Breast epithelium (tissue), 4 donors: ENCODE measurements at regions not wholly inside any gene's neighbourhood (a gene's known extent, or its start where the extent isn't known, plus 50 kb on each side); places are given as distances from the start of the nearest gene placed in this dataset.
"Not testable (repeated sequence)": the region's sequence is repeated elsewhere in the genome, so short reads cannot be mapped to it uniquely, and the experiment has no call there.

Experiments used
- DNase-seq, 2 donors: peaks; one replicate each; pipeline ENCODE4 v3.0.0-alpha.2; 2019; ENCODE audit warnings: low spot score in 2 of 2
- H3K27ac ChIP-seq, 2 donors: fragments of 200-600 bp; sonication (generic) in 1 of 2; one replicate each; pipeline ENCODE4 v1.5.1; 2016 to 2019; ENCODE audit warnings: mild to moderate bottlenecking in 1 of 2
- H3K27me3 ChIP-seq, 2 donors: fragments of 200-600 bp; sonication (generic) in 1 of 2; one replicate each; pipeline versions ENCODE4 v1.5.1 to v1.6.0; 2017 to 2019; ENCODE audit warnings: control low read depth in 1 of 2, mild to moderate bottlenecking in 1 of 2
- H3K36me3 ChIP-seq: fragments of 200-600 bp; one replicate; pipeline ENCODE4 v1.5.1; 2019
- H3K4me1 ChIP-seq, 2 donors: fragments of 200-600 bp; sonication (generic); one replicate each; pipeline ENCODE4 v1.5.1; 2016 to 2019; ENCODE audit warnings: control low read depth in 1 of 2
- H3K4me3 ChIP-seq, 3 donors: fragments of 200-600 bp; sonication (generic); 1 replicate in 2 of 3; 2 replicates in 1 of 3; pipeline ENCODE4 v1.5.1; 2016 to 2019; ENCODE audit warnings: mild to moderate bottlenecking in 3 of 3, moderate library complexity in 2 of 3
- H3K9me3 ChIP-seq, 2 donors: fragments of 200-600 bp; sonication (generic) in 1 of 2; one replicate each; pipeline ENCODE4 v1.5.1; 2016 to 2019; ENCODE audit warnings: control low read depth in 1 of 2
- POLR2A ChIP-seq: fragments of 450-650 bp; IDR thresholded peaks from one replicate; pipeline ENCODE4 v1.6.1; 2016; ENCODE audit warnings: antibody characterized with exemption, mild to moderate bottlenecking, moderate library complexity
- POLR2AphosphoS5 ChIP-seq, 3 donors: sonication (generic); formaldehyde crosslinking; IDR thresholded peaks; one replicate each; pipeline ENCODE4 v1.6.1; 2017; ENCODE audit warnings: antibody characterized with exemption in 3 of 3
- intact Hi-C: fragments of 100-400 bp; cut with DNase I; formaldehyde crosslinking; loops from one replicate; pipeline ENCODE4 v1.15.1; 2023; ENCODE audit warnings: low total_unique reads
- TF ChIP-seq, protein P1 (sequence below), 3 donors: fragments of 450-650 bp; IDR thresholded peaks; one replicate each; pipeline ENCODE4 v1.5.1; 2016 to 2017; ENCODE audit warnings: antibody characterized with exemption in 3 of 3, mild to moderate bottlenecking in 3 of 3, moderate library complexity in 3 of 3

DNA sequence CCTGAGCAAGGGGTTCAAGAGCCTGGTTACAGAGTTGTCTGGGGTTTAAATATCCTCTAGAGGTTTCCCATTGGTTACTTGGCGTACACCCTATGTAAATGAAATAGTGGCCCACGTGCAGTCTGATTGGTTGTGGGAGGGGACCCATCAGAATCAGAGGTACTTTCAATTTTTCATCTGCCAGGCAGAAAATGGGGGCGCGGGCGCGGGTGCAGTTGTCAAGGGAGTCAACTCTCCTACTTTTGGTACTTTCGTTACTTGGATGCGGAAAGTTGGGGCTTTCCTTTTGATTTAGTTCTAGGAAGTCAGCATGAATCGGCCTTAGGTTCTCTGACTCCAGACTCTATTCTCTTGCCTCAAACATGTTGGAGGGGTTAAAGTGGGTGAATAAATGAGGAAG is 83.2 kb downstream of the DNAJB9 start:
- TF ChIP-seq, protein P1, sequence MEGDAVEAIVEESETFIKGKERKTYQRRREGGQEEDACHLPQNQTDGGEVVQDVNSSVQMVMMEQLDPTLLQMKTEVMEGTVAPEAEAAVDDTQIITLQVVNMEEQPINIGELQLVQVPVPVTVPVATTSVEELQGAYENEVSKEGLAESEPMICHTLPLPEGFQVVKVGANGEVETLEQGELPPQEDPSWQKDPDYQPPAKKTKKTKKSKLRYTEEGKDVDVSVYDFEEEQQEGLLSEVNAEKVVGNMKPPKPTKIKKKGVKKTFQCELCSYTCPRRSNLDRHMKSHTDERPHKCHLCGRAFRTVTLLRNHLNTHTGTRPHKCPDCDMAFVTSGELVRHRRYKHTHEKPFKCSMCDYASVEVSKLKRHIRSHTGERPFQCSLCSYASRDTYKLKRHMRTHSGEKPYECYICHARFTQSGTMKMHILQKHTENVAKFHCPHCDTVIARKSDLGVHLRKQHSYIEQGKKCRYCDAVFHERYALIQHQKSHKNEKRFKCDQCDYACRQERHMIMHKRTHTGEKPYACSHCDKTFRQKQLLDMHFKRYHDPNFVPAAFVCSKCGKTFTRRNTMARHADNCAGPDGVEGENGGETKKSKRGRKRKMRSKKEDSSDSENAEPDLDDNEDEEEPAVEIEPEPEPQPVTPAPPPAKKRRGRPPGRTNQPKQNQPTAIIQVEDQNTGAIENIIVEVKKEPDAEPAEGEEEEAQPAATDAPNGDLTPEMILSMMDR (IDR thresholded peaks at IDR 0.05), result no peak
- TF ChIP-seq POLR2AphosphoS5 (IDR thresholded peaks at IDR 0.05) (no peak), POLR2A (no peak)
- no peak for DNase-seq
- no peaks in the 10 kb centered on the region for H3K27me3 ChIP-seq
- intact Hi-C loops, result no loop called here
- H3K4me1 ChIP-seq, result no peaks in the 10 kb centered on the region
- no peak overlapping the region for H3K27ac ChIP-seq
- no peak overlapping the region for H3K4me3 ChIP-seq
- no peaks in the 10 kb centered on the region for H3K36me3 ChIP-seq
- H3K9me3 ChIP-seq, result no peaks in the 10 kb centered on the region

DNA sequence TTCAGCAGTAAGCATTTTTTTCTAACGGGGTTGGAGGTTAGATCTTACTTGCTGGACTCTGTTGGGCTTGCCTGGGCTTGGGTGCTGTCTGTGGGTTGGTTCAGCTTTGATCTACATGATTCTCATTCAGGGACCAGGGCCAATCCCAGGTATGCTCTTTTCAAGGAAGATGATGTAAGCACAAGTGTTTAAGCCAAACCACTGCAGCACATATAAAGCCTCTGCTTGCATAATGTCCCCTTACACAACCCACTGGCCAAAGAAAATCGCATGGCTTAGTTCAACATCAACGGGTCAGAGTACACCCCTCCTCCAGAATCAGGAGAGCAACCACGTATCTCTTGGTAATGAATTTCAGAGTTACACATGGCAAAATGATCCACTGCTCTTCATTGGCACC is 83.9 kb downstream of the DNAJB9 start:
- no peaks in the 10 kb centered on the region for H3K9me3 ChIP-seq
- no peaks in the 10 kb centered on the region for H3K4me1 ChIP-seq
- H3K36me3 ChIP-seq, result no peaks in the 10 kb centered on the region
- intact Hi-C loops, result no loop called here
- TF ChIP-seq POLR2A, result no peak
- TF ChIP-seq, protein P1 (IDR thresholded peaks at IDR 0.05), result no peak
- H3K27ac ChIP-seq, result no peak overlapping the region
- DNase-seq, result no peak
- no peaks in the 10 kb centered on the region for H3K27me3 ChIP-seq
- H3K4me3 ChIP-seq, result no peak overlapping the region

DNA sequence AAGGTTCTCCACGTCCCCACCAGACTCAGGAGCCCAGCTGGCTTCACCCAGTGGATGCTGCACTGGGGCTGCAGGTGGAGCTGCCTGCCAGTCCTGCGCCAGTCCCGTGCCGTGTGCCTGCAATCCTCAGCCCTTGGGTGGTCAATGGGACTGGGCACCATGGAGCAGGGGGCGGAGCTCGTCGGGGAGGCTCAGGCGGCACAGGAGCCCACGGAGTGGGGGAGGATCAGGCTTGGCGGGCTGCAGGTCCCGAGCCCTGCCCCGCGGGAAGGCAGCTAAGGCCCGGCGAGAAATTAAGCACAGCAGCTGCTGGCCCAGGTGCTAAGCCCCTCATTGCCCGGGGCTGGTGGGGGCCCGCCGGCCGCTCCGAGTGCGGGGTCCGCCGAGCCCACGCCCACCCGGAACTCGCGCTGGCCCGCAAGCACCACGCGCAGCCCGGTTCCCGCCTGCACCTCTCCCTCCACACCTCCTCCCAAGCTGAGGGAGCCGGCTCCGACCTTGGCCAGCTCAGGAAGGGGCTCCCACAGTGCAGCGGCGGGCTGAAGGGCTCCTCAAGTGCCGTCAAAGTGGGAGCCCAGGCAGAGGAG is 87.6 kb downstream of the DNAJB9 start:
- H3K4me3 ChIP-seq, intact Hi-C loops, H3K27me3 ChIP-seq, DNase-seq, H3K36me3 ChIP-seq, H3K9me3 ChIP-seq, H3K27ac ChIP-seq, H3K4me1 ChIP-seq: not testable (repeated sequence)

DNA sequence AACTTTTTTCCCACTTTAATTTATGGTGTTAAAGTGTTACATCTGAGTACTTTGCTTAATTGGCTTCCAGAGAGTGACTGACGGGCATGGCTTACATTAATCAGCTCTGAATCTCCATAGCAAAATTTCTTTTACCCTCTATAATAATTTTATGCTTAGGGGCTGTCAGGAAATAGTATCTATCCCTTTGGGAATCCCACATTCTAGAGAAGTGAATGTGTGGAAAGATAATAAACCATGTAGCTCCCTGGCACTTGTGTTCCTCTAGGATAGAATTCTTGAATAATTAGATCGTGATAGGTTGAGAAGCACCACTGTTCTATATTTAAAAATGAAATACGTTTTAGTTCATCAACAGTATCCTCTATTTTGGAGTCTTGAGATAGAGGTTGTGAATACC is 89.6 kb downstream of the DNAJB9 start:
- H3K27me3 ChIP-seq, result no peaks in the 10 kb centered on the region
- H3K9me3 ChIP-seq, result no peaks in the 10 kb centered on the region
- TF ChIP-seq, protein P1 (IDR thresholded peaks at IDR 0.05), result no peak
- TF ChIP-seq POLR2A (no peak), POLR2AphosphoS5 (IDR thresholded peaks at IDR 0.05) (no peak)
- no peak for DNase-seq
- H3K36me3 ChIP-seq, result no peaks in the 10 kb centered on the region
- intact Hi-C loops, result no loop called here
- no peaks in the 10 kb centered on the region for H3K4me1 ChIP-seq
- H3K4me3 ChIP-seq, result no peak overlapping the region
- H3K27ac ChIP-seq, result no peak overlapping the region

DNA sequence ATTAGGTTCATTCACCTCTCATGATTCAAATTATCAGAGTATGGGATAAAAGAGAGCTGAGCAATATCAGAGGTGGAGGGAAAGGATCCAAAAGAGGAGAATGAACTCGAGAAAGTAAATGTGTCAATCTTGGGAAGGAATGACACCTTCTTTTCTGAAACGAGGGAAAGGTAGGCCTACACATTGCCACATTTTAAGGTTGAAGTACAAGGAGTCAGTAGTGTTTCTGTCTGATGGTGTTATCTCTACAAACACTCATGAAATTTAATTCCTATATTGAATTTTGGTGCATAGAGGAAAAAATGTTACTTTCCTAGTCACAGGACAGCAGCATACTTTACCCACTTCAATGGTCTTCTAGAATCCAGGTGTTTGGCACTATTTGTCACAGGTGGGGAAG is 90.2 kb downstream of the DNAJB9 start:
- Histone ChIP-seq H3K27me3 (no peaks in the 10 kb centered on the region), H3K27ac (no peak overlapping the region), H3K36me3 (no peaks in the 10 kb centered on the region), H3K4me3 (no peak overlapping the region), H3K4me1 (no peaks in the 10 kb centered on the region), H3K9me3 (no peaks in the 10 kb centered on the region)
- TF ChIP-seq POLR2A (no peak), POLR2AphosphoS5 (IDR thresholded peaks at IDR 0.05) (no peak)
- TF ChIP-seq, protein P1 (IDR thresholded peaks at IDR 0.05), result no peak
- intact Hi-C loops, result no loop called here
- no peak for DNase-seq

DNA sequence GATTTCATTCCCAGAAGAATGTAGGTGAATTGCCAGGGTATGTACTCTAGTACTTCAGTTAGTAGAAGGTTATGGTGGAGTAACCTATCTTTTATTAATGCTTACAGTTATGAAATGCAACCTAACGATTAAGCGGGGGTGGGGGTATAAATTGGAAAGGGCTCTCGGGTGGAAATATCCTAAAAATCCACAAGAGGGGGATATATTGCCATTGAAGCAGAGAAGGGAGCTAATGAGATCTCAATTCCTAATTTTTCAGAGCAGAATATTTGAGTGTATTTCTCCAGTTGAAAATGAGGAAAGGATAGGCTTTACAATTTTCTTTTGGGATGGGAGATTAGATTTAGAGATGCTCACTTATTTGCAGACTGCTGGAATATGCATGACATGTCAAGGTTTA is 90.8 kb downstream of the DNAJB9 start:
- Histone ChIP-seq H3K4me3 (no peak overlapping the region), H3K9me3 (no peaks in the 10 kb centered on the region), H3K27ac (no peak overlapping the region), H3K27me3 (no peaks in the 10 kb centered on the region), H3K4me1 (no peaks in the 10 kb centered on the region), H3K36me3 (no peaks in the 10 kb centered on the region)
- intact Hi-C loops, result no loop called here
- DNase-seq, result no peak
- no peak for TF ChIP-seq POLR2A
- TF ChIP-seq POLR2AphosphoS5 (IDR thresholded peaks at IDR 0.05), result no peak
- TF ChIP-seq, protein P1 (IDR thresholded peaks at IDR 0.05), result no peak
